ENCODE measurements at regions not wholly inside any gene's neighbourhood (a gene's known extent, or its start where the extent isn't known, plus 50 kb on each side); places are given as distances from the start of the nearest gene placed in this dataset.
A peak's percentile ranks its signal among the peaks of the same experiment; 100 is the strongest.
"Not testable (repeated sequence)": the region's sequence is repeated elsewhere in the genome, so short reads cannot be mapped to it uniquely, and the experiment has no call there.

DNA sequence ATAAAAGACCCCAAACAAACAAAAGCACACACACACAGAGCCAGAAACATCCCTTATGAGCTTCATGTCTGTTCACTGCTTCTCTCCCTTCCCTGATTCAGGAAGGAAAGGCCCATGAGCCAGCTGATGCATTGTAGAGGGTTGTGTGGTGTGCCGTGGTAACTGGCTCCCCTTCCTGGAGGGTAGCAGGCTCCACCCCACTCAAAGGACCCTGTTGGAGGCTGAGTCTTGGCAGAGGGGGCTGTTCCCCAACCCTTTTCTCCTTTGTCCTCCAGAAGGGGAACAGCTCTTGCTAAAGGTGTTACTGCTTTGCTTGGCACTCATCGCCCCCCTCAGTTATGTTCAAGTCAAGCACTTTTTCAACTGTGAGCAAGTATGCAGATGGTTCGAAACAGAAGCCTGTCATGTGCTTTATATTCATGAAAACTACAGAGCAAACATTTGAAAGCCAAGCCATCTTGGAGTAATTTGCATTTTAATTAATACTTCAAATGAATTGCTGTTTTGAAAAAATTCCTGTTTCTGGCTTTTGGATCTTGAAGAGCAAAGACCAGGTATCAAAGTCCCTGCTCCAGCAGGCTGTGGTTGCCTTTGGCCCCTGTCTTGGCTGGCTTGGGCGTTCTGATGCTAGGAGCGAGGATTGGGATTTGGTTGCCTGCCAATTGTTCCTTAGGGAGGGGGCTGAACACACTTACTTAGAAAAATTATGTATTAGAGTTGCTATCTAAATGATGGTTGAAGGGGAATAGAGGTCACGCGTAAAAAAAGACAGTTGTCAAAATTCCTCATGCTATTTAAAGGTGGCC, 267.8 kb downstream of the TSN start:
- no peak for DNase-seq

DNA sequence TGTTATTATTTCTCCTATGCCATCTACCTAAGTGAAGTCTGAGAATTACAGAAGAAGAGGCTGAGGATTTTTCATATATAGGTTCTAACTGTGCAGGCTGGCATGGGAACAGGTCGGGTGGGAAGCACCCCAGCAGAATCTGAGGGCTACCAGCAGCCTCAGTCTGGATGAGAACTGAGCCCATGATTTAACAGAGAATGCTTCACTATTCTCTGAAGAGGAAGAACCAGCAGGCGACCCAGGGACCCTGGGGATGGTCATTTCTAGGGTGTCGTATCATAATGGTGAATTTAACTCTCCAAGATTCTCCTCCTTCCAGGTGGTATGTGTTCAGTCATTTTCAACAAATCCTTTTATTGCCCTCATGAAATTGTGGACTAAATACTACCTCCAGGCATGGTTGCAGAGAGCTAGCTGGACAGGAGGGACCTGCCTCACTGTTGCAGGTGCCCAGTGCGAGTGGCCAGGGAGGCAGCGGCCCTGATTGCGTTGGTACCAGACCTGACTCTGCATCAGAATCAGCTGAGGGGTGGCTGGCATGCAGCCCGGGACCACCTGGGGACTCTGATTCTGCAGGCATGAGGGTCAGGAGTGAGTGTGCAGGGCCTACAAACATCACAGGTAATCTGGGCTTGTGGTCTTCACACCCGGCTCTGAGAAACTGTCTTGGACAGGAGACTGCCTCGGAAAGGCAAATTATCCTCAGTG, 272.2 kb downstream of the TSN start:
- DNase-seq, result no peak

- DNase-seq, result no peak
These were observed 273.1 kb downstream of the TSN start for GRCh38 chr2:122028371-122029100.

GRCh38 chr2:122029456-122029855, 274.0 kb downstream of the TSN start:
- no peak for DNase-seq

GRCh38 chr2:122029945-122030344, 274.5 kb downstream of the TSN start:
- no peak for DNase-seq

GRCh38 chr2:122031544-122032263, 276.3 kb downstream of the TSN start:
- DNase-seq, result no peak

DNA sequence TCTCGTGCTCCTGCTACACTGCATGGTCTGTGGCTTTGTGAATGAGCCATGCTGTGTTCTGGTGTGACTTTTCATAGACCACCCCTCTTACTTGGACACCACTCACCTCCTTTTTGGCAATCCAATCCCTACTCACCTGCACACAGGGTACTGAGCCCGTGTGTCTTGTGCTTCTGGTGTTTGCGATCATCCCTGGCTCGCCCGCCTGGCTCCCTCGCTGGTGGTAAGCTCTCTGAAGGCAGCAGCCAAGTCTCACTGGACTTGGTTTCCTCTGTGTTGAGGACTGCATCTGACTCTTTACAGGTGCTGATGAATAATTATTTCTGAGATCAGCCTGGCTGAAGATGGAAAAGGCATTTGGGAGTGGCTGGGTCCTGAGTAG, 276.8 kb downstream of the TSN start:
- DNase-seq, result no peak

DNA sequence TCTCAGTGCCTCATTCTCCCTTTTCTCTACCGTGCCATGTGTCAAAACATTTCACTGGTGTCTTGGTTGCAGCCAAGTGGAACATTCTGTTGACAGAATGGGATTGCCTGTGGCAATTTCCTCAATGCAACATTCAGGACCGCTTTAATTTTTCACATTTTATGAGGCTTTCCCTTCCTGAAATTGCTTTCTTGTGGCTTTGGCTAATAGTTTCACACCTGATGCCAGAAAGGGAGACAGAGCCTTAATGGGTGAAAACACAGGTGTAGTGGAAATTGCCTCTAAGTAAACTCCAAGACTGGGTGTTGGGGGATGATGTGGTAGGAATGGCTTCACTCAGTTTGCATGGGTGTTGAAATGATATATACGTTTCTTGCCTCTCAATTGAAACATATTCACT, 278.3 kb downstream of the TSN start:
- DNase-seq, result peak; percentile 63 to 73

GRCh38 chr2:122034344-122034743, 278.9 kb downstream of the TSN start:
- peak; percentile 83 to 84 for DNase-seq

DNA sequence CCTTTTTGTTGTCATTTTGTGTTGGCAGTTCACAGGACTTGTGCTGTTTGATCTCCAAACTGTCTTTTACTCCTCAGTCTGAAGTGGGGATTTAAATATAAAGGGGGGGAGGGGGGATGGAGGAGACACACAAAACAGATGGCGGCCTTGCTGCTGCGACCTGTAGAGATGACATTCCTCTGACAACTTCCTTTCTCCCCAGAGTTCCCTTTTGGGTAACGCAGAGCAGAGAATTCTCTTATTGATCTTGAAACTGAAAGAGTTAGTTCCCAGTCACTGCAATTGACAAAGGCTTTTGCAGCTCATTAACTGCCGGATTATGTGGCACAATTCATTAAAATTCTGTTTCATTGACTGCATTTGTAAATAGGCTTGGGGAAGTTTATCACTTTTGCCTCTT, 279.3 kb downstream of the TSN start:
- DNase-seq, result peak; percentile 63 to 70

- not testable (repeated sequence) for DNase-seq
These were observed 283.4 kb downstream of the TSN start for GRCh38 chr2:122038816-122039215.

DNA sequence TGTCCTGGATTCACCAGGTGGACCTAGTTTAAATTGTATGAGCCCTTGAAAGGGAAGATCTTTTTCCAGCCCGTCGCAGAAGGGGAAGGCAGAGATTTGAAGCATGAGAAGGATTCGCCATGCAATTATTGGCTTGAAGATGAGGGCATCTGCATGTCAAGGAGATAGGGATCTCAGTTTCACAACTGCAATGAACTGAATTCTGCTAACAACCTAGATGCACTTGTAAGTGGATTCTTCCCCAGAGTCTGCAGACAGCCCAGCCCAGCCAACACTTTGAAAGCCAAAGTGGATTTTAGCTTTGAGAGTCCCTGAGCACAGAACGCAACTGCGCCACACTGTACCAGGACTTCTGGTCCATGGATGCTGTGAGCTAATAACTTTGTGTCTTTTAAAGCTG, 286.0 kb downstream of the TSN start:
- DNase-seq, result no peak

GRCh38 chr2:122051659-122052058, 296.2 kb downstream of the TSN start:
- not testable (repeated sequence) for DNase-seq

GRCh38 chr2:122055521-122055931, 300.1 kb downstream of the TSN start:
- DNase-seq, result no peak

DNA sequence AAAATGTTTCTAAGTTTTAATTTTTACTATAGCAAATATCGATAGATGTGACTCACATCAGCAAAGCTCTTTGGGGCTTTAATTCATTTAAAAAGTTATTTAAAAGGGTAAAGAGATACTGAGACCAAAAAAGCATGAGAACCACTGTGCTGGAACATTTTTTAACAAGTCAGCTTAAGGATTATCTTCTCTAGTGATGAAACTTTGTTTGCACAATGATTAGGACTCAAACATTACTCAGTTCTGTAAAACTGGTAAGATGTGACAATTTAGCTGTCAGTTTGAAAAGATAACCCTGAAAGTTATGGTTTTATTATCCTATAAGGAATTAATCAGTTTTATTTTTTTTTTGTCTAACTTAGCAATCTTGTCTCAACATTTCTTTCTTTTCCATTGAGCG, 301.4 kb downstream of the TSN start:
- DNase-seq, result no peak

- no peak for DNase-seq
These were observed 305.8 kb downstream of the TSN start for GRCh38 chr2:122061206-122061605.

DNA sequence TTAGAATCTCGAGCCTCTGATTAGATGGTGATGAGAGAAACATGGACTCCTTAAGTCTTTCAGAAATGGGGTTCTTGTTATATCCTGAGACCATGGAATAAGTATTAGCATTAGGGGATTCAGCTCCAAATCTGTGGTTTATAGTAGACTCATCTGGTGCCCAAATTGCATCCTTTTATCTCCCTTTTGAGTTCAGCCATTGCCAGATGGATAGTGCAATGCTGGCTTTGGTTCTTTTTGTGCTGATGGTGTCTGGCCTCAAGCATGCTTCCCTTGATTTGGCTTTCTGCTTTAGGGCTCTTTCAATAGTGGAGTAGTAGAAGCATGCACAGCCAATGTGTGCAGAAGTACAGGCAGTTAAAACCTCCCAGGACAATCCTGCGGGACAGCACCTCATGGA, 306.4 kb downstream of the TSN start:
- DNase-seq, result no peak

GRCh38 chr2:122062506-122062905, 307.1 kb downstream of the TSN start:
- no peak for DNase-seq

DNA sequence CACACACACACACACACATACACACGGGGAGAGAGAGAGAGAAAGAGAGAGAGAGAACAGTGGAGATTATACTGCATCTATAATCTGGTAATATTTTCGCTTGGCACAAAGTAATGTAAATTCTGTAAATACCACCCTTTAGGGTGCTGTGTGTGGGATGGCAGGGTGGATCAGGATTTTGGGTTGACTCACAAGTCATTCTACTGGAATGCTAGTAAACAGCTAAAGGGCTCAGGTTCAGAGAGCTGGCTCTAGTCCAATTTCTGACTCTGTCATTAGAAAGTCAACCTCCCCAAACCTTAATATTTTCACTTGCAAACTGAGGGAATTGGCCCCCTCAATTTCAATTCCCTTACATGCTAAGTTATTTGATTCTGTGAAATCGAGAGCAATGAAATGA, 308.3 kb downstream of the TSN start:
- no peak for DNase-seq

- DNase-seq, result no peak
These were observed 314.8 kb downstream of the TSN start for GRCh38 chr2:122070241-122070731.

DNA sequence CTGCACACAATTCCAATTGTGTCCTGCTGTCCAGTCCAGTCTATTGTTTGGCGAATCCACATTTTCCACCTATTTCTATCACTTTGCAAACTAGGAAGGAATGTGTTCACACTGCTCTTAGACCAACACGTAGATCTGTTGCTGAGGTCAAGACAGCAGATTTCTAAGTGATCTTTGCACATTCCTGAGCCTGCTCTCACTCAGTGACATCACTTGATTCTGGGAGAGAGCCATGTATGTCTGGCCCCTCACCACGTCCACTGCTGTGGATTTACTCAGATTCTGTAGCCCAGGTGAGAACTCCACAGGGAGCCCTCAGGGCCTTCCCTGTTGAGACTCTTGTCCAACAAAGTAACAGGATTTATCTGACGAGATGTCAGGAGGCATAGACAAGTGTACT, 317.2 kb downstream of the TSN start:
- no peak for DNase-seq

- DNase-seq, result no peak
These were observed 318.8 kb downstream of the TSN start for GRCh38 chr2:122074201-122074600.

GRCh38 chr2:122075381-122075780, 319.9 kb downstream of the TSN start:
- no peak for DNase-seq
